ENCODE measurements at regions not wholly inside any gene's neighbourhood (a gene's known extent, or its start where the extent isn't known, plus 50 kb on each side); places are given as distances from the start of the nearest gene placed in this dataset.
A peak's percentile ranks its signal among the peaks of the same experiment; 100 is the strongest.

DNA sequence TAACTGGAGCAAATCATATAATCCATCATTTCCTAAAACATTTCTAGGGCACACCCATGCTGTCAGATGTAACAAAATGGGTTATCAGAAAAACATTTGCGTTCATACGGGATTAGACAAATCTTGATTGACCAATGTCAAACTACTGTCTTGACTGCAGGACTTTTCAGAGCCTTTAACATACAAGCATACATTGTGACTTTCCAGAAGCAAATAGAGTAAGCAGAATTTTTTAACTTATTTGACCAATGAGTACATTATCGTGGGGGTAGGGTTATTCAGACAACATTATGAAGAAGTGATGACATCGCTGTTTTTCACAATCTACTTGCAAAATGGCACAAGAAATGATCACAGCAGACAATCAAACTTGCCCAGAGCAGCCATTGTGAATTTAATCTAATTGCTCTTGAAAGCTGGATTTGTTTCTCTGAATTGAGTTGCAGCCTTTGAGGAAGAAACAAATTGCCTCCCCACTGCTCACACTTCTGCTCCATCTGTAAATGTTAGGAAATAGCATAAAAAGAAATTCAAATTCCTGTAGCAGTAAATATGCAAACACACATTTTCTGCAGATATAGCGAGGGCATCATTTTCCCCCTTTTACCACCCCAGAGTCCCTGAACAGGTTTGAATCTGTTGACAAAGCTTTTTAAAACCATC is 133.0 kb upstream of the DOK5 start:
- Histone ChIP-seq H3K27ac (ENCODE audit: extremely low read length, insufficient read depth, low read length) (no peak overlapping the region), H3K4me1 (ENCODE audit: insufficient read depth, low read length) (peaks cover 11% of the 10 kb centered on the region), H3K27me3 (ENCODE audit: control insufficient read depth in 1 of 2, insufficient read depth in 2 of 2, low read length in 2 of 2) (no peaks in the 10 kb centered on the region), H3K9me3 (ENCODE audit: low read length) (no peaks in the 10 kb centered on the region), H3K36me3 (replicated peaks in 1 of 2; ENCODE audit: control insufficient read depth in 1 of 2, insufficient read depth in 2 of 2, low read length in 2 of 2) (no peaks in the 10 kb centered on the region), H3K4me2 (ENCODE audit: low read depth, low read length) (no peak overlapping the region), H3K9ac (ENCODE audit: insufficient read depth, low read depth, low read length) (no peak overlapping the region), H2AFZ (ENCODE audit: low read length) (no peak overlapping the region), H4K20me1 (ENCODE audit: insufficient read depth, low read length) (no peaks in the 10 kb centered on the region), H3K79me2 (ENCODE audit: insufficient read depth, low read length) (no peaks in the 10 kb centered on the region), H3K4me3 (replicated peaks in 1 of 3; ENCODE audit: insufficient read depth in 1 of 3, low read depth in 2 of 3, low read length in 3 of 3) (no peak overlapping the region)
- ATAC-seq (no peak), DNase-seq (ENCODE audit: low spot score) (no peak), FAIRE-seq (no peak)
- intact Hi-C loops (cut with micrococcal nuclease; ENCODE audit: unreplicated experiment) (no loop called here), in situ Hi-C loops (cut with HindIII; ENCODE audit: extremely low pct_ligation_motif_present, low pct_unique_long_range_greater_than_20kb) (no loop called here)
- 2% methylated on average over 5 of the region's 5 CpGs for WGBS (ENCODE audit: low lambda C conversion rate)
- POLR2A ChIA-PET, result no interaction called here
- CTCF ChIA-PET (ENCODE audit: low intra/inter-chr PET ratio, low total read pairs), result no interaction called here
- TF ChIP-seq CCDC6 (CRISPR knock-in tag; IDR thresholded peaks at IDR 0.05), result no peak
- TF ChIP-seq MAFK (conservative IDR thresholded peaks at IDR 0.05 in 1 of 2, IDR thresholded peaks at IDR 0.05 in 1 of 2; ENCODE audit: low read length in 2 of 2), result peak; percentile 82 to 91
- TF ChIP-seq, protein P1, sequence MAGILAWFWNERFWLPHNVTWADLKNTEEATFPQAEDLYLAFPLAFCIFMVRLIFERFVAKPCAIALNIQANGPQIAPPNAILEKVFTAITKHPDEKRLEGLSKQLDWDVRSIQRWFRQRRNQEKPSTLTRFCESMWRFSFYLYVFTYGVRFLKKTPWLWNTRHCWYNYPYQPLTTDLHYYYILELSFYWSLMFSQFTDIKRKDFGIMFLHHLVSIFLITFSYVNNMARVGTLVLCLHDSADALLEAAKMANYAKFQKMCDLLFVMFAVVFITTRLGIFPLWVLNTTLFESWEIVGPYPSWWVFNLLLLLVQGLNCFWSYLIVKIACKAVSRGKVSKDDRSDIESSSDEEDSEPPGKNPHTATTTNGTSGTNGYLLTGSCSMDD (CRISPR knock-in tag; IDR thresholded peaks at IDR 0.05), result no peak
- TF ChIP-seq, protein P2, sequence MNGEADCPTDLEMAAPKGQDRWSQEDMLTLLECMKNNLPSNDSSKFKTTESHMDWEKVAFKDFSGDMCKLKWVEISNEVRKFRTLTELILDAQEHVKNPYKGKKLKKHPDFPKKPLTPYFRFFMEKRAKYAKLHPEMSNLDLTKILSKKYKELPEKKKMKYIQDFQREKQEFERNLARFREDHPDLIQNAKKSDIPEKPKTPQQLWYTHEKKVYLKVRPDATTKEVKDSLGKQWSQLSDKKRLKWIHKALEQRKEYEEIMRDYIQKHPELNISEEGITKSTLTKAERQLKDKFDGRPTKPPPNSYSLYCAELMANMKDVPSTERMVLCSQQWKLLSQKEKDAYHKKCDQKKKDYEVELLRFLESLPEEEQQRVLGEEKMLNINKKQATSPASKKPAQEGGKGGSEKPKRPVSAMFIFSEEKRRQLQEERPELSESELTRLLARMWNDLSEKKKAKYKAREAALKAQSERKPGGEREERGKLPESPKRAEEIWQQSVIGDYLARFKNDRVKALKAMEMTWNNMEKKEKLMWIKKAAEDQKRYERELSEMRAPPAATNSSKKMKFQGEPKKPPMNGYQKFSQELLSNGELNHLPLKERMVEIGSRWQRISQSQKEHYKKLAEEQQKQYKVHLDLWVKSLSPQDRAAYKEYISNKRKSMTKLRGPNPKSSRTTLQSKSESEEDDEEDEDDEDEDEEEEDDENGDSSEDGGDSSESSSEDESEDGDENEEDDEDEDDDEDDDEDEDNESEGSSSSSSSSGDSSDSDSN (CRISPR knock-in tag; IDR thresholded peaks at IDR 0.05), result no peak
- TF ChIP-seq MAFF (IDR thresholded peaks at IDR 0.05; ENCODE audit: low read depth, low read length), result peak; percentile 87
- BruUV-seq (replicated peaks), result no TSS peak
